ENCODE measurements at regions not wholly inside any gene's neighbourhood (a gene's known extent, or its start where the extent isn't known, plus 50 kb on each side); places are given as distances from the start of the nearest gene placed in this dataset.
"Not testable (repeated sequence)": the region's sequence is repeated elsewhere in the genome, so short reads cannot be mapped to it uniquely, and the experiment has no call there.

GRCh38 chr4:4004036-4004435, 222.7 kb downstream of the OTOP1 start:
- ATAC-seq; H3K27me3 ChIP-seq (ENCODE audit: control insufficient read depth, insufficient read depth); DNase-seq; intact Hi-C loops (cut with DNase I); H3K9me3 ChIP-seq (ENCODE audit: control insufficient read depth, low read length); H3K4me3 ChIP-seq (ENCODE audit: low read length); H3K4me1 ChIP-seq (ENCODE audit: control insufficient read depth, insufficient read depth, low read length); H3K27ac ChIP-seq (ENCODE audit: low read length): not testable (repeated sequence)
- WGBS, result 62% methylated on average over 5 of the region's 5 CpGs

- WGBS, result 58% methylated on average over 10 of the region's 10 CpGs
- H3K4me3 ChIP-seq (ENCODE audit: low read length); intact Hi-C loops (cut with DNase I); H3K9me3 ChIP-seq (ENCODE audit: control insufficient read depth, low read length); H3K27me3 ChIP-seq (ENCODE audit: control insufficient read depth, insufficient read depth); ATAC-seq; H3K4me1 ChIP-seq (ENCODE audit: control insufficient read depth, insufficient read depth, low read length); DNase-seq; H3K27ac ChIP-seq (ENCODE audit: low read length): not testable (repeated sequence)
Observed at GRCh38 chr4:4004702-4005101, 222.0 kb downstream of the OTOP1 start.

- ATAC-seq; H3K27me3 ChIP-seq (ENCODE audit: control insufficient read depth, insufficient read depth); H3K4me3 ChIP-seq (ENCODE audit: low read length); H3K27ac ChIP-seq (ENCODE audit: low read length); H3K4me1 ChIP-seq (ENCODE audit: control insufficient read depth, insufficient read depth, low read length); DNase-seq; intact Hi-C loops (cut with DNase I); H3K9me3 ChIP-seq (ENCODE audit: control insufficient read depth, low read length): not testable (repeated sequence)
- WGBS, result 66% methylated on average over 11 of the region's 11 CpGs
Observed at GRCh38 chr4:4006356-4006755, 220.4 kb downstream of the OTOP1 start.

- 62% methylated on average over 7 of the region's 7 CpGs for WGBS
- H3K27ac ChIP-seq (ENCODE audit: low read length); H3K4me1 ChIP-seq (ENCODE audit: control insufficient read depth, insufficient read depth, low read length); ATAC-seq; intact Hi-C loops (cut with DNase I); H3K9me3 ChIP-seq (ENCODE audit: control insufficient read depth, low read length); H3K27me3 ChIP-seq (ENCODE audit: control insufficient read depth, insufficient read depth); DNase-seq; H3K4me3 ChIP-seq (ENCODE audit: low read length): not testable (repeated sequence)
Observed at GRCh38 chr4:4019071-4019470, 207.7 kb downstream of the OTOP1 start.

- H3K9me3 ChIP-seq (ENCODE audit: control insufficient read depth, low read length); intact Hi-C loops (cut with DNase I); H3K4me3 ChIP-seq (ENCODE audit: low read length); DNase-seq; ATAC-seq; H3K4me1 ChIP-seq (ENCODE audit: control insufficient read depth, insufficient read depth, low read length); H3K27ac ChIP-seq (ENCODE audit: low read length); H3K27me3 ChIP-seq (ENCODE audit: control insufficient read depth, insufficient read depth): not testable (repeated sequence)
- 88% methylated on average over 6 of the region's 15 CpGs for WGBS
Observed at GRCh38 chr4:4021161-4021560, 205.6 kb downstream of the OTOP1 start.

- intact Hi-C loops (cut with DNase I); H3K27ac ChIP-seq (ENCODE audit: low read length); H3K27me3 ChIP-seq (ENCODE audit: control insufficient read depth, insufficient read depth); H3K9me3 ChIP-seq (ENCODE audit: control insufficient read depth, low read length); DNase-seq; ATAC-seq; H3K4me1 ChIP-seq (ENCODE audit: control insufficient read depth, insufficient read depth, low read length); H3K4me3 ChIP-seq (ENCODE audit: low read length): not testable (repeated sequence)
- WGBS, result 55% methylated on average over 4 of the region's 4 CpGs
Observed at GRCh38 chr4:4026708-4027107, 200.0 kb downstream of the OTOP1 start.

GRCh38 chr4:4028752-4029151, 198.0 kb downstream of the OTOP1 start:
- H3K9me3 ChIP-seq (ENCODE audit: control insufficient read depth, low read length); H3K27me3 ChIP-seq (ENCODE audit: control insufficient read depth, insufficient read depth); ATAC-seq; DNase-seq; H3K27ac ChIP-seq (ENCODE audit: low read length); intact Hi-C loops (cut with DNase I); H3K4me3 ChIP-seq (ENCODE audit: low read length); H3K4me1 ChIP-seq (ENCODE audit: control insufficient read depth, insufficient read depth, low read length): not testable (repeated sequence)
- 91% methylated on average over 3 of the region's 3 CpGs for WGBS

- H3K4me3 ChIP-seq (ENCODE audit: low read length); H3K9me3 ChIP-seq (ENCODE audit: control insufficient read depth, low read length); H3K27ac ChIP-seq (ENCODE audit: low read length); H3K4me1 ChIP-seq (ENCODE audit: control insufficient read depth, insufficient read depth, low read length); DNase-seq; intact Hi-C loops (cut with DNase I); H3K27me3 ChIP-seq (ENCODE audit: control insufficient read depth, insufficient read depth); ATAC-seq: not testable (repeated sequence)
- 30% methylated on average over 9 of the region's 9 CpGs for WGBS
Observed at GRCh38 chr4:4030509-4030908, 196.2 kb downstream of the OTOP1 start.

GRCh38 chr4:4031446-4032135, 195.1 kb downstream of the OTOP1 start:
- H3K4me1 ChIP-seq (ENCODE audit: control insufficient read depth, insufficient read depth, low read length); DNase-seq; ATAC-seq; intact Hi-C loops (cut with DNase I); H3K27ac ChIP-seq (ENCODE audit: low read length); H3K9me3 ChIP-seq (ENCODE audit: control insufficient read depth, low read length); H3K27me3 ChIP-seq (ENCODE audit: control insufficient read depth, insufficient read depth); H3K4me3 ChIP-seq (ENCODE audit: low read length): not testable (repeated sequence)
- 74% methylated on average over 8 of the region's 8 CpGs for WGBS

- H3K4me3 ChIP-seq (ENCODE audit: low read length); H3K27me3 ChIP-seq (ENCODE audit: control insufficient read depth, insufficient read depth); H3K4me1 ChIP-seq (ENCODE audit: control insufficient read depth, insufficient read depth, low read length); H3K9me3 ChIP-seq (ENCODE audit: control insufficient read depth, low read length); DNase-seq; H3K27ac ChIP-seq (ENCODE audit: low read length); ATAC-seq; intact Hi-C loops (cut with DNase I): not testable (repeated sequence)
- WGBS, result 77% methylated on average over 9 of the region's 9 CpGs
Observed at GRCh38 chr4:4032364-4032763, 194.4 kb downstream of the OTOP1 start.

GRCh38 chr4:4032801-4033605, 193.7 kb downstream of the OTOP1 start:
- H3K4me3 ChIP-seq (ENCODE audit: low read length); H3K27me3 ChIP-seq (ENCODE audit: control insufficient read depth, insufficient read depth); H3K4me1 ChIP-seq (ENCODE audit: control insufficient read depth, insufficient read depth, low read length); ATAC-seq; H3K27ac ChIP-seq (ENCODE audit: low read length); DNase-seq; intact Hi-C loops (cut with DNase I); H3K9me3 ChIP-seq (ENCODE audit: control insufficient read depth, low read length): not testable (repeated sequence)
- 59% methylated on average over 19 of the region's 19 CpGs for WGBS
